OCI-M2 (cell line): ENCODE measurements at regions not wholly inside any gene's neighbourhood (a gene's known extent, or its start where the extent isn't known, plus 50 kb on each side); places are given as distances from the start of the nearest gene placed in this dataset.
A peak's percentile ranks its signal among the peaks of the same experiment; 100 is the strongest.

Experiments used
- DNase-seq: peaks from one replicate; lab custom pipeline; 2025; ENCODE audit not compliant: unreplicated experiment; lab: John Stamatoyannopoulos, UW

- DNase-seq: no peak
Measured at GRCh38 chr19:28889941-28890670, 322.8 kb downstream of the UQCRFS1 start.

GRCh38 chr19:28887920-28888618, 324.9 kb downstream of the UQCRFS1 start:
- no peak for DNase-seq

GRCh38 chr19:28886708-28887107, 326.2 kb downstream of the UQCRFS1 start:
- DNase-seq: no peak

- no peak for DNase-seq
Measured at GRCh38 chr19:28885965-28886364, 327.0 kb downstream of the UQCRFS1 start.

DNA sequence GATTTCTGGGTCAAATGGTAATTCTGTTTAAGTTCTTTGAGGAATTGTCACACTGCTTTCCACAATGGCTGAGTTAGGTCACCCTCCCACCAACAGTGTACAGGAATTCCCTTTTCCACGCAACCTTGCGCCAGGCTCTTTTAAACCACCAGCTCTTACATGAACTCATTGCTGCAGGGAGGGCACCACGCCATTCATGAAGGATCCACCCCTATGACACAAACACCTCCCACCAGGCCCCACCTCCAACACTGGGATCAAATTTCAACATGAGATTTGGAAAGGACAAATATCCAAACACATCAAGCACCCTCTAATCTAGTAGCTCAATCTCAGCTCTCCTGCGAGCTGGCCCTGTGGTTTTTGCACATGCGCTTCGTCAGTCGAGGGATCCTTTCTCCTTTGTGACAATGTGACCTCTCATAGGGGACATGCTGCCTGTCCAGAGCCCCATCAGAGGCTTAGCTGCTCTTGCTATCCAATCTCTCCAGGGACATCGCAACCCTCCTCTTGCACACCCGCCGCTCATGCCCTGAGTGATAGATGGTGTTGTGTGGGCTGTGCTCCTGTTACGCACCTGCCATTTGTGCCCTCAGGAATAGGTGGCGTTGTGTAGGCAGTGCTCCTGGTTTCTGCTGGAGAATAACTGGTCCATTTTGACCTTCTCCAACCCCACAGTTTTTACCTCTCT, 328.0 kb downstream of the UQCRFS1 start:
- no peak for DNase-seq

DNA sequence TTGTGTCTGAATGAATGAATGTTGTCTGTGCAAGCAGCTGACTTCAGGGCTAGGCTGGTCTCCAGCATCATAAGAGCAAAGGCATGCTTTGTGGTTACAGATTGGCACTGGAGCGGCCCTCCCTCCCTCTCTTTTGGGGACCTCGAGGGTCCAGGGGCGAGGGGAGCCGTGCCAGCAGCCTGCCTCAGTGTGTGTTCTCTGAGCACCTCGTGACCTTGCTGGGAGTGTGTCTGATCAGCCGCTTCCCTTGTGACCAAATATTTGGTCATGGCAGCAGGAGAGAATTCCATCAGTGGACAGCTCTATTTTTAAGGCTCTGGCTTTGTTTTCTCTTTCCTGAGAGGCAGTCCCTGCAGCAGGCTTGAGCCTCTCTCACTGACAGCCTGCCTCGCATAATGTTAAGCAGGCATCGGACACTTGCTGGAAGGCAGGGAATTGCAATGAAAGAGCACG, 329.7 kb downstream of the UQCRFS1 start:
- no peak for DNase-seq

GRCh38 chr19:28882818-28883217, 330.1 kb downstream of the UQCRFS1 start:
- DNase-seq: no peak

GRCh38 chr19:28881616-28882015, 331.3 kb downstream of the UQCRFS1 start:
- no peak for DNase-seq

DNA sequence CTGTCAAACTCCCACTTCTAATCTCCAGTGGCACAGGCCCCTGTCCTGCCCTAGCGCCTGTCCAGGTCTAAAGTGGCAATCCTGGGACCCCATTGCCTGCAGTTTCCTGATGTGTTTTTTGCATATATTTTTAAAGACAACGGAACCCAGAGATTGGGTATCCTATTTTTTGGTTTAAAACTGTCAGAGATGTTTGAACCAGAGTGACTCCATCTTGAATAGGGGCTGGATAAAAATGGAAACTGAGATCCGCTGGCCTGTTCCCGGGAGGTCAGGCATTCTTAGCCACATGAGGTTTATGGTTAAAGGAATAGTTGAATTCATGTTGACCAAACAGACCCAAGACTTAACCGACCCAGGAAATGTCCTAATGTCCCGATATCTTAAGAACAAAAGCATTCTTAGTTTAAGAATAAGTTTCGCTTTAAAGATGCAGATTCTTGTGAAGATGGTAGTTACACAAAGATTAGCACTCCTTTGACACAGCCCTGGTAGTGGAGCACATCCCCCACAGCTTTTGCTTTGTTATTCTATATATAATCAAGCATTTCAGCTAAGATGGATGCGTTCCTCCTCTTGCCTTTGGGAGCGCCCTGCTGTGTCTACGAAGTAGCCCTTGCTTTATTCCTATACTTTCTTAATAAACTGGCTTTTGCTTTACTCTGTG, 332.1 kb downstream of the UQCRFS1 start:
- no peak for DNase-seq

- DNase-seq: peak; percentile 99
Measured at GRCh38 chr19:28878862-28879566, 333.9 kb downstream of the UQCRFS1 start.

DNA sequence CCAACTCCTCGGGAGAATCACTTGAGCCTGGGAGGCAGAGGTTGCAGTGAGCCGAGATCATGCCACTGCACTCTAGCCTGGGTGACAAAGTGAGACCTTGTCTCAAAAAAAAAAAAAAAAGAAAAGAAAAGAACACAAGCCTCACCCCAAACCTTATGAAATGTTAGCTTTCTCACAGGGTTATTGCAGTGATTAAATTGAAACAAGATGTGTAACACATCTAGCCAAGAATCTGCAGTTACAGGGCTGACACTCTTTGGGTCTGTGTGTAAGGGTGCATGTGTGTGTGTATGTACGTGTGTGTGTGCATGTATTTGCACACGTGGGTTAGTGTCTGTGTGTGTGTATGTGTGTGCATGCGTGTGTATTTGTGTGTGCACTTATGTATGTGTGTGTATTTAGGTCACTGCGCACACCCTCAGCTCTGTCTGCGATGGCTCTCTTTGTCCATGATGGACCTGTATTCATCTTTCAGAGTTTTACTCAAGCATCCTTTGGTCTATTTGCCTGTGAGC, 336.3 kb downstream of the UQCRFS1 start:
- DNase-seq: no peak

- no peak for DNase-seq
Measured at GRCh38 chr19:28874742-28875141, 338.2 kb downstream of the UQCRFS1 start.

- no peak for DNase-seq
Measured at GRCh38 chr19:28873301-28873700, 339.6 kb downstream of the UQCRFS1 start.

DNA sequence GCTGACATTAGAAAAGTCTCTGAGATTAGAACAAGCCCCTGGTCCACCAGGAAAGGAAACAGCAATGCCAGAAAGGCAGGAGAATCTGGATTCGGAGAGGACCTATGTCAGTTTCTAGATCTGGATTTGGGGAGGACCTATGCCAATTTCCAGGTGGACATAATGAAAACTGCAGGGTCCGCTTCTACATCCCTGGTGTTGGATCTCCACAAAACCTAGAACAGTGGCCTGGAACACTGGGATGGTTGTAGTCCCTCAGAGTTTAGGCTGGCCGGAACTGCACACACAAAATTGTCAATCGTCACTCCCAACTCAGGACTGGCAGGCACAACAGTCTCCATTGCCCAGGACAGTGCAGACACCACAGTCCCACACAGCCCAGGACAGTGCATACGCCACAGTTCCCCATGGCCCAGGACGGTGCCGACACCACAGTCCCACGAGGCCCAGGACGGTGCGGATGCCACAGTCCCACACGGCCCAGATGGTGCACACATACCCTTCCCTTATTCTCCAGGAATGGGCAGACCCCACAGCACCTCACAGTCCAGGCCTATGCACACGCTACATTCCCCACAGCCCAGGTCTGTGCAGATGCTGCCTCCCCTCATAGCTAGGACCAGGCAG, 341.7 kb downstream of the UQCRFS1 start:
- DNase-seq: no peak

- DNase-seq: no peak
Measured at GRCh38 chr19:28869459-28869858, 343.5 kb downstream of the UQCRFS1 start.

- DNase-seq: no peak
Measured at GRCh38 chr19:28868836-28869235, 344.1 kb downstream of the UQCRFS1 start.

DNA sequence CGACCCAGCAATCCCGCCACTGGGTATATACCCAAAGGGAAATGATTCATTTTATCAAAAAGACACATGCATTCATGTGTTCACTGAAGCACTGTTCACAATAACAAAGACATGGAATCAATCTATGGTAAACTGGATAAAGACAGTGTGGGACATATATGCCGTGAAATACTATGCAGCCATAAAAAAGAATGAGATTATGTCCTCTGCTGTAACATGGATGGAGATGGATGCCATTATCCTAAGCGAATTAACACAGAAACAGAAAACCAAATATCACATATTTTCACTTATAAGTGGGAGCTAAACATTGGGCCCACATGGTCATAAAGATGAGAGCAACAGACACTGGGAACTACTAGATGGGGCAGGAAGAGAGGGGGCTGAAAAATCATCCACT, 345.0 kb downstream of the UQCRFS1 start:
- no peak for DNase-seq

DNA sequence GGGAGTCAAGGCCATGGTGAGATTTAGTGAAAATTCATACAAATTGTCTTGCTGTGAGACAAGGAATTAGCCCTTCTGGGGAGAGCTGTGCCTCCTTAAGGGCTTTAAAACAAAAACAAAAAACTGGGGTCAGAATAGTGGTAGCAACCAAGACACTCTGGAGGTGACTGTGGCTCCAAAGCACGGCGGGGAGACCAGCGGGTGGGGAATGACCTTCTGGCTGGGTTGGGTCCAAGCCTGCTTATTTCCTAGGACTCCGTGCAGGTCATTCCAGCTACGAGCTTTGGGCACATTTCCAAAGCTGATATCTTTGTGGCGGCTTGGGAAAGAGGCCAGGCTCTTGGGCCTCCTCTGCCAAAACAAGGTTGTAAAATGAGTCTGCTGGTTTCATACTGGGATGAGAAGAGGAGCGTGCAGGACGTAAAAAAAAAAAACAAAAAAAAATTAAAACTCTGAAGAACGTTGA, 348.3 kb downstream of the UQCRFS1 start:
- DNase-seq: no peak

DNA sequence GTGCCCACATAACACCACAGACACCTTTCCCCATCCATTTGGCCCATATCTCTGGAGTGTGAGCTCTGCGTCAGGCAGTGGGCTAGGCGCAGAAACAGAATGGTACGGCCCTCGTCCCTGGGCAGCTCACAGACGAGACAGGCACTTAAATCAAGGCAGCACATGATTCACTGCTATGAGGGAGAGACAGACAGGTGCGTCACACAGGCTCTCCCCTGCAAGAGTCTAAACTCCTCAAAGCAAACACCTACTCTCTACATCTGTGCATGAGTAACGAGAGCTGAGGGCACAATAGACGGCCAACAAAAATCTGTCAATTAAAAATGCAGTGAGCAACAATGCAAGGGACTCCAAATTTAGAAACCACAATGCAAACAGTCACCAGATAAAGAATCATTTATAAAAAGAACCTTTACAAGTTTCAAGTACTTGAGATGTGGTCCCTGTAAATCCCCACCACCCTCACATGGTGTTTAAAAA, 348.9 kb downstream of the UQCRFS1 start:
- DNase-seq: no peak

DNA sequence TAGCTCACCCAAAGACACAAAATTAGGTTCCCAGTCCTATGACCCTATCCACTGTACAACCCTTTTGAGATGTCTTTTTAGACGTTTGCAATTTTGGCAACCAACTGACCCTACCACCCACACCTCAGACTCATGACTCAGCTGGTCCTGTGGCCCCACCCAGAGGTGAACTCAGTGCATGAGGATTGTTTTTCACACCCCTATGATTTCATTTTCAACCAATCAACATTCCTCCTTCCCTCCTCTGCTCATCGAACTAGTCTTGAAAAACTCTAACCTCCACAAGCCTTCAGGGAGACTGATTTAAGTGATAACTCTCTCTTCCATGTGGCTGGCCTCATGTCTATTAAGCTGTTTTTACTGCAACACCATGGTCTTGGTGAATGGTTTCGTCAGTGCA, 350.7 kb downstream of the UQCRFS1 start:
- DNase-seq: no peak
